Mucosa of descending colon (tissue), 3 donors: ENCODE measurements at regions not wholly inside any gene's neighbourhood (a gene's known extent, or its start where the extent isn't known, plus 50 kb on each side); places are given as distances from the start of the nearest gene placed in this dataset.
A peak's percentile ranks its signal among the peaks of the same experiment; 100 is the strongest.

Experiments
- ATAC-seq: fragments of 200-7000 bp; cut with Tn5 transposase; one replicate; pipeline ENCODE4 v1.9.1; 2020; ENCODE audit warnings: mild to moderate bottlenecking, moderate library complexity
- DNase-seq, 3 donors: peaks; one replicate each; pipeline ENCODE4 v3.0.0-alpha.2; 2020
- H3K36me3 ChIP-seq: fragments of 200-600 bp; one replicate; pipeline ENCODE4 v1.8.0; 2021; ENCODE audit warnings: low read depth, mild to moderate bottlenecking
- H3K4me1 ChIP-seq: fragments of 200-600 bp; one replicate; pipeline ENCODE4 v1.8.0; 2021; ENCODE audit warnings: low read depth, mild to moderate bottlenecking
- H3K4me3 ChIP-seq: fragments of 200-600 bp; one replicate; pipeline ENCODE4 v1.8.0; 2021; ENCODE audit warnings: mild to moderate bottlenecking
- H3K9me3 ChIP-seq: fragments of 200-600 bp; one replicate; pipeline ENCODE4 v1.8.0; 2021; ENCODE audit warnings: mild to moderate bottlenecking
- intact Hi-C, 2 donors: fragments of 100-400 bp; cut with DNase I in 1 of 2; cut with micrococcal nuclease in 1 of 2; formaldehyde crosslinking; loops; one replicate each; pipeline versions ENCODE4 v1.11.0 to v1.11.1; 2022; cut with DNase I, micrococcal nuclease
- TF ChIP-seq, protein P1 (sequence below): fragments of 200-600 bp; IDR thresholded peaks from one replicate; pipeline ENCODE4 v1.8.0; 2022; ENCODE audit warnings: antibody characterized with exemption, mild to moderate bottlenecking
- donor health status: DM: no; HTN: no; CAD: no; lungs with moderate emphysema.
- donor health status: DM: no; HTN: no; CAD: no.
- donor health status: DM: no; HTN: yes; CAD: no.

- DNase-seq (no peak), ATAC-seq (peak; percentile 31)
- TF ChIP-seq, protein P1, sequence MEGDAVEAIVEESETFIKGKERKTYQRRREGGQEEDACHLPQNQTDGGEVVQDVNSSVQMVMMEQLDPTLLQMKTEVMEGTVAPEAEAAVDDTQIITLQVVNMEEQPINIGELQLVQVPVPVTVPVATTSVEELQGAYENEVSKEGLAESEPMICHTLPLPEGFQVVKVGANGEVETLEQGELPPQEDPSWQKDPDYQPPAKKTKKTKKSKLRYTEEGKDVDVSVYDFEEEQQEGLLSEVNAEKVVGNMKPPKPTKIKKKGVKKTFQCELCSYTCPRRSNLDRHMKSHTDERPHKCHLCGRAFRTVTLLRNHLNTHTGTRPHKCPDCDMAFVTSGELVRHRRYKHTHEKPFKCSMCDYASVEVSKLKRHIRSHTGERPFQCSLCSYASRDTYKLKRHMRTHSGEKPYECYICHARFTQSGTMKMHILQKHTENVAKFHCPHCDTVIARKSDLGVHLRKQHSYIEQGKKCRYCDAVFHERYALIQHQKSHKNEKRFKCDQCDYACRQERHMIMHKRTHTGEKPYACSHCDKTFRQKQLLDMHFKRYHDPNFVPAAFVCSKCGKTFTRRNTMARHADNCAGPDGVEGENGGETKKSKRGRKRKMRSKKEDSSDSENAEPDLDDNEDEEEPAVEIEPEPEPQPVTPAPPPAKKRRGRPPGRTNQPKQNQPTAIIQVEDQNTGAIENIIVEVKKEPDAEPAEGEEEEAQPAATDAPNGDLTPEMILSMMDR: no peak
- H3K36me3 ChIP-seq: no peaks in the 10 kb centered on the region
- intact Hi-C loops: no loop called here
- H3K9me3 ChIP-seq: no peaks in the 10 kb centered on the region
- H3K4me1 ChIP-seq: no peaks in the 10 kb centered on the region
- H3K4me3 ChIP-seq: no peak overlapping the region
Observed at GRCh38 chrX:16023790-16024734, 99.3 kb upstream of the GRPR start.

DNA sequence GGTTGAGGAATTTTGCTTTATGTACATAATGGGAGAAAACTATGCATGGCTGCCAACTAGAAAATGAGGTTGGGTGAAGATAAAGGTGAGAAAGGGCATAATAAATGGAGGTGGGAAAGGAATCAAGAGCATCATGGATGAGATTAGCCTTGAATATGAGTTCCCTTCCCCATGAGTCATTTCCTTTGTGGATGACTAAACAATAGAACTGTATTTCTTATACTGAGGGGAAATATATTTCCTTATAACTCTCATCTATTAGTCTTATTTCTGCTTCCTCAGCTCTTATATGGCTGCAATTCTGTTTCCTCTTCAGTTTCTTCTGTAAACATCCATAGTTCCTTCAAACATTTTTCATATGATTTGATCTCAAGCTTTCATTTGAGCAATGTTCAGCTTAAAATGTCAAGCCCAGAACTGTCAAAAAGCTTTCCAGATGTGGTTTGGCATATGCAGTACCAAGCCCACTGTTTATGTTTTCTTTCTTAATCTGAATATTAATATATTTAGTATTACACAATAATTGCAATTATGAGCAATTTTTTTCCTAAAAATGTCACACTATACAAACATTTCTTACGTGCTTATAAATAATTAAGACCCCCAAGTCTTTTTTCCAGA lies 100.7 kb upstream of the GRPR start:
- Histone ChIP-seq H3K9me3 (no peaks in the 10 kb centered on the region), H3K36me3 (no peaks in the 10 kb centered on the region), H3K4me1 (no peaks in the 10 kb centered on the region), H3K4me3 (no peak overlapping the region)
- TF ChIP-seq, protein P1: no peak
- intact Hi-C loops: no loop called here
- DNase-seq (no peak), ATAC-seq (peak; percentile 61)

- Histone ChIP-seq H3K36me3 (no peaks in the 10 kb centered on the region), H3K4me1 (no peaks in the 10 kb centered on the region), H3K9me3 (no peaks in the 10 kb centered on the region), H3K4me3 (no peak overlapping the region)
- TF ChIP-seq, protein P1: no peak
- ATAC-seq (no peak), DNase-seq (no peak)
- intact Hi-C loops: no loop called here
Observed at GRCh38 chrX:16018291-16018690, 105.1 kb upstream of the GRPR start.

- Histone ChIP-seq H3K36me3 (no peaks in the 10 kb centered on the region), H3K4me1 (no peaks in the 10 kb centered on the region), H3K4me3 (no peak overlapping the region), H3K9me3 (no peaks in the 10 kb centered on the region)
- intact Hi-C loops: no loop called here
- ATAC-seq: no peak
- TF ChIP-seq, protein P1: no peak
- DNase-seq: no peak
Observed at GRCh38 chrX:16014171-16014570, 109.2 kb upstream of the GRPR start.

DNA sequence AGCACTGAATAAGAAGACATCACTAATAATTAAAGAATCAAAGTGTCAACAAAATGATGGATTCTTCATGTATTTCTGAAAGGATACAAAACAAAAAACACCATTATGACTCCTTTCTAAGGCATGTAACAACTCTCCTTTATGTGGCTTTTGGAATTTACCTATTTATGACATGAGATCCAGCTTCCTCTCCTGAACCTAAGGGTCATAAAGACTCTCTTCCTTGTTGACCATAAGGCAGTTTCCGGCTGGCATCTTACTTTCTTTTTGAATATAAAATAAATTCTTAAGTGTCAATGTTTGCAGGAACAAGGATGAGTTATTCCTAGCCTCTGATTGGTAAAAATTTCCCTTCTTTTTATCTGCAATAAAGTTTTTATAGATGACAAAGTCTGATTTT lies 111.1 kb upstream of the GRPR start:
- Histone ChIP-seq H3K36me3 (no peaks in the 10 kb centered on the region), H3K4me3 (no peak overlapping the region), H3K9me3 (no peaks in the 10 kb centered on the region), H3K4me1 (no peaks in the 10 kb centered on the region)
- ATAC-seq (peak; percentile 83), DNase-seq (peak in 1 of 3 donors; percentile 7)
- TF ChIP-seq, protein P1: no peak
- intact Hi-C loops: no loop called here
